Caco-2 (cell line): ENCODE measurements at regions not wholly inside any gene's neighbourhood (a gene's known extent, or its start where the extent isn't known, plus 50 kb on each side); places are given as distances from the start of the nearest gene placed in this dataset.

Source experiments
- BruUV-seq: library from RNA; stranded (reverse); fragments of 400-500 nt; replicated peaks from 2 replicates; lab custom pipeline; 2021; lab: Mats Ljungman, UMichigan
- CTCF ChIA-PET: fragments of 300-600 bp; sonication (Branson Sonifier 250); formaldehyde crosslinking; loops from one replicate; lab custom pipeline; 2022; ENCODE audit warnings: antibody characterized with exemption; lab: Charles Lee
- POLR2A ChIA-PET: fragments of 300-600 bp; sonication (Branson Sonifier 250); formaldehyde crosslinking; loops from one replicate; lab custom pipeline; 2022; ENCODE audit warnings: antibody characterized with exemption; lab: Charles Lee
- DNase-seq, 2 experiments: peaks; one replicate each; pipeline versions ENCODE4 v3.0.0 to v3.0.0-alpha.2; 2020 to 2022
- H3K27me3 ChIP-seq: replicated peaks from 2 replicates; pipeline ENCODE4 v1.6.0; 2011; ENCODE audit warnings: low read length; ENCODE audit not compliant: control insufficient read depth, insufficient read depth
- H3K36me3 ChIP-seq: 2 replicates; pipeline ENCODE4 v1.5.1; 2011; ENCODE audit warnings: low read length; ENCODE audit not compliant: control insufficient read depth, insufficient read depth
- H3K4me1 ChIP-seq: fragments of 250-450 bp; sonication (Bioruptor Pico); 2 replicates; pipeline ENCODE4 v1.5.1; 2020; ENCODE audit warnings: mild to moderate bottlenecking
- H3K4me3 ChIP-seq: 2 replicates; pipeline ENCODE4 v1.5.1; 2011; ENCODE audit warnings: low read depth, mild to moderate bottlenecking, control low read depth, low read length
- H3K9me3 ChIP-seq: fragments of 250-450 bp; sonication (Bioruptor Pico); 2 replicates; pipeline ENCODE4 v1.5.1; 2020; ENCODE audit warnings: mild to moderate bottlenecking, moderate library complexity
- H3K27ac Mint-ChIP-seq: one replicate; pipeline ENCODE4 v1.8.0; 2022; ENCODE audit warnings: mixed read lengths; ENCODE audit not compliant: unreplicated experiment
- H3K27me3 Mint-ChIP-seq: one replicate; pipeline ENCODE4 v1.8.0; 2022; ENCODE audit warnings: mixed read lengths; ENCODE audit not compliant: insufficient read depth, unreplicated experiment
- H3K36me3 Mint-ChIP-seq: one replicate; pipeline ENCODE4 v1.8.0; 2022; ENCODE audit warnings: mild to moderate bottlenecking, mixed read lengths; ENCODE audit not compliant: insufficient read depth, unreplicated experiment
- H3K4me1 Mint-ChIP-seq: one replicate; pipeline ENCODE4 v1.8.0; 2022; ENCODE audit warnings: low read depth, mixed read lengths; ENCODE audit not compliant: unreplicated experiment
- H3K4me3 Mint-ChIP-seq: one replicate; pipeline ENCODE4 v1.8.0; 2022; ENCODE audit warnings: mild to moderate bottlenecking, moderate library complexity, mixed read lengths; ENCODE audit not compliant: unreplicated experiment
- H3K9me3 Mint-ChIP-seq: one replicate; pipeline ENCODE4 v1.8.0; 2022; ENCODE audit warnings: mixed read lengths; ENCODE audit not compliant: unreplicated experiment
- intact Hi-C: fragments of 100-400 bp; cut with micrococcal nuclease; formaldehyde crosslinking; loops from one replicate; pipeline ENCODE4 v1.10.0; 2022; ENCODE audit not compliant: unreplicated experiment
- TF ChIP-seq, protein P1 (sequence below), 2 experiments: fragments of 200-600 bp in 1 of 2; IDR thresholded peaks; 1 replicate in 1 of 2; 2 replicates in 1 of 2; pipeline versions ENCODE4 v1.5.1 to v1.8.0; 2011 to 2022; ENCODE audit warnings: antibody characterized with exemption in 1 of 2, control low read depth in 1 of 2, inconsistent platforms in 1 of 2, low read depth in 1 of 2, low read length in 1 of 2, mild to moderate bottlenecking in 1 of 2, moderate library complexity in 1 of 2; ENCODE audit not compliant: insufficient read depth in 1 of 2, severe bottlenecking in 1 of 2, unreplicated experiment in 1 of 2

DNA sequence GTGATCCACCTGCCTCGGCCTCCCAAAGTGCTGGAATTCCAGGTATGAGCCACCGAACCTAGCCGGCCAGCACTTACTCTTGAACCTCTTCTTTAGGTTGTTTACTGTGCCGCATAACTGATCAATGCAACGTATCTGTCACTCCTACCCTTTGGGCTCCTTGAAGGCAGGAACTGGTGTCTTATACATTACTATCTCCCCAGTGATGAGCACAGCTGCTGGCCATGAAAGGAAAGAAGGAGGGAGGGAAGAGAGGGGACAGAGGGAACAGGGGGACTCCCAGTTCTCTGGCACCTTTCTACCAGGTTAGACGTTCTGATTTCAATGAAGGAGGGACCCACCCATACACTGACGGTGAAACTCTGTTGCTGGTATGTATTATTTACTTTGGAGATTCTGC is 111.8 kb upstream of the NANOS1 start:
- DNase-seq, result no peak
- BruUV-seq, result no TSS peak
- Mint-ChIP-seq H3K4me3 (no peak overlapping the region), H3K9me3 (peaks cover 4% of the 10 kb centered on the region), H3K4me1 (peaks cover 11% of the 10 kb centered on the region), H3K27me3 (no peaks in the 10 kb centered on the region), H3K36me3 (no peaks in the 10 kb centered on the region), H3K27ac (no peak overlapping the region)
- intact Hi-C loops, result no loop called here
- CTCF ChIA-PET, result no interaction called here
- H3K9me3 ChIP-seq, result peaks cover 2% of the 10 kb centered on the region; the same call in 1 of the 2 replicates
- H3K36me3 ChIP-seq, result no peaks in the 10 kb centered on the region
- TF ChIP-seq, protein P1, sequence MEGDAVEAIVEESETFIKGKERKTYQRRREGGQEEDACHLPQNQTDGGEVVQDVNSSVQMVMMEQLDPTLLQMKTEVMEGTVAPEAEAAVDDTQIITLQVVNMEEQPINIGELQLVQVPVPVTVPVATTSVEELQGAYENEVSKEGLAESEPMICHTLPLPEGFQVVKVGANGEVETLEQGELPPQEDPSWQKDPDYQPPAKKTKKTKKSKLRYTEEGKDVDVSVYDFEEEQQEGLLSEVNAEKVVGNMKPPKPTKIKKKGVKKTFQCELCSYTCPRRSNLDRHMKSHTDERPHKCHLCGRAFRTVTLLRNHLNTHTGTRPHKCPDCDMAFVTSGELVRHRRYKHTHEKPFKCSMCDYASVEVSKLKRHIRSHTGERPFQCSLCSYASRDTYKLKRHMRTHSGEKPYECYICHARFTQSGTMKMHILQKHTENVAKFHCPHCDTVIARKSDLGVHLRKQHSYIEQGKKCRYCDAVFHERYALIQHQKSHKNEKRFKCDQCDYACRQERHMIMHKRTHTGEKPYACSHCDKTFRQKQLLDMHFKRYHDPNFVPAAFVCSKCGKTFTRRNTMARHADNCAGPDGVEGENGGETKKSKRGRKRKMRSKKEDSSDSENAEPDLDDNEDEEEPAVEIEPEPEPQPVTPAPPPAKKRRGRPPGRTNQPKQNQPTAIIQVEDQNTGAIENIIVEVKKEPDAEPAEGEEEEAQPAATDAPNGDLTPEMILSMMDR (IDR thresholded peaks at IDR 0.05; ENCODE audit: insufficient read depth in 1 of 2, low read depth in 1 of 2, low read length in 1 of 2, severe bottlenecking in 1 of 2, unreplicated experiment in 1 of 2), result no peak
- H3K4me3 ChIP-seq, result no peak overlapping the region
- H3K27me3 ChIP-seq, result no peaks in the 10 kb centered on the region; the same call in 1 of the 2 replicates
- POLR2A ChIA-PET, result no interaction called here
- H3K4me1 ChIP-seq, result peaks cover 12% of the 10 kb centered on the region

DNA sequence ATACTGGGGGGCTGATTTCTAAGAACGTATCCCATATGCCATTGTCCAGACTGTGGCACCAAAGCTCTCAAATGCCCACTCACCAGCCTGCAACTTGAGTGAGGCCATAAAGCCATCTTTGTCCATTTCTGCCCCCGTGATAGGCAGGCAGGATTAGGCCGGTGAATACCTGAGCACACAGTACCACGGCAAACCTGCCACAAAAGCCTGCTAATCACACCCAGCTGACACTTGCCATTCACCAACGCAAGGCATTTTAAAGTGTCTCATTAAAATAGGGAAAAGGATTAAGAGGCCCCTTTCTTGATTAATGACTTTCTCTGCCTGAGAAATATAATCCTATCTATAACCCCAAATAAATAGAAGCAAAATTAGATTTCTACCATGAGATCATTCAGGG is 111.4 kb upstream of the NANOS1 start:
- Histone ChIP-seq H3K4me1 (peaks cover 8% of the 10 kb centered on the region), H3K9me3 (no peaks in the 10 kb centered on the region), H3K4me3 (no peak overlapping the region), H3K27me3 (no peaks in the 10 kb centered on the region; the same call in 1 of the 2 replicates), H3K36me3 (no peaks in the 10 kb centered on the region)
- ChIA-PET POLR2A (no interaction called here), CTCF (no interaction called here)
- Mint-ChIP-seq H3K36me3 (no peaks in the 10 kb centered on the region), H3K4me1 (peaks cover 7% of the 10 kb centered on the region), H3K4me3 (no peak overlapping the region), H3K27me3 (no peaks in the 10 kb centered on the region), H3K27ac (no peak overlapping the region), H3K9me3 (no peaks in the 10 kb centered on the region)
- TF ChIP-seq, protein P1 (IDR thresholded peaks at IDR 0.05; ENCODE audit: insufficient read depth in 1 of 2, low read depth in 1 of 2, low read length in 1 of 2, severe bottlenecking in 1 of 2, unreplicated experiment in 1 of 2), result no peak
- BruUV-seq, result no TSS peak
- DNase-seq, result no peak
- intact Hi-C loops, result no loop called here

DNA sequence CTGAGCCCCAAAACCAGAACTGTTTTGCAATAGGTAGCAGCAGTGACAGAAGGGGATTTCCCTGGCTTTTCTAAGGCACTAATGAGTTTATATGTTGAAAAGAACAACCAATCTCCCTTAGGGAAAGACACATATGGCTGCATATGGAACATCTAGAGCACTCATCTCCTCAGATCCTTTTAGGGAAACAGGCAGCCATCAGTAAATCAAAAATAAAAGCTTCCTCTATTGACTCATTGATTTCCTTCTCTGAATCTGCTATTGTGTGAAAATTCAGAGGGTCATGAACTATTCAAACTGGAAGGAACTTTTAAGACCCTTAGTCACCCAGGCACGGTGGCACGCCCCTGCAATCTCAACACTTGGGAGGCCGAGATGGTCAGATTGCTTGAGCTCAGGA is 110.9 kb upstream of the NANOS1 start:
- H3K27me3 ChIP-seq, result no peaks in the 10 kb centered on the region; the same call in 1 of the 2 replicates
- H3K4me1 Mint-ChIP-seq, result peaks cover 6% of the 10 kb centered on the region
- H3K9me3 Mint-ChIP-seq, result no peaks in the 10 kb centered on the region
- BruUV-seq, result no TSS peak
- TF ChIP-seq, protein P1 (IDR thresholded peaks at IDR 0.05; ENCODE audit: insufficient read depth in 1 of 2, low read depth in 1 of 2, low read length in 1 of 2, severe bottlenecking in 1 of 2, unreplicated experiment in 1 of 2), result no peak
- H3K4me3 ChIP-seq, result no peak overlapping the region
- ChIA-PET CTCF (interaction anchor here (0.7 kb wide), 1 partner anchor 186 kb away, joined by 3 read pairs; no protein-coding TSS in a partner anchor), POLR2A (no interaction called here)
- intact Hi-C loops, result no loop called here
- no peaks in the 10 kb centered on the region for H3K36me3 ChIP-seq
- peaks cover 5% of the 10 kb centered on the region for H3K4me1 ChIP-seq
- no peaks in the 10 kb centered on the region for H3K9me3 ChIP-seq
- H3K4me3 Mint-ChIP-seq, result no peak overlapping the region
- no peak overlapping the region for H3K27ac Mint-ChIP-seq
- DNase-seq, result no peak
- H3K27me3 Mint-ChIP-seq, result no peaks in the 10 kb centered on the region
- no peaks in the 10 kb centered on the region for H3K36me3 Mint-ChIP-seq
